ENCODE measurements at regions not wholly inside any gene's neighbourhood (a gene's known extent, or its start where the extent isn't known, plus 50 kb on each side); places are given as distances from the start of the nearest gene placed in this dataset.

- Mint-ChIP-seq H3K27ac (no peak overlapping the region), H3K4me1 (peaks cover 3% of the 10 kb centered on the region), H3K36me3 (no peaks in the 10 kb centered on the region), H3K27me3 (ENCODE audit: low read depth in 3 of 3) (no peaks in the 10 kb centered on the region), H3K4me3 (no peak overlapping the region), H3K9me3 (peaks cover 5 to 22% (median 12%) of the 10 kb centered on the region in 7 donors)
- Histone ChIP-seq H3K9me3 (replicated peaks in 1 of 2; ENCODE audit: control insufficient read depth in 1 of 2, insufficient read depth in 1 of 2, low read length in 2 of 2) (peaks cover 3 to 4% of the 10 kb centered on the region in 2 donors), H3K4me3 (replicated peaks in 1 of 3; ENCODE audit: low read depth in 2 of 3, low read length in 3 of 3) (no peak overlapping the region), H4K20me1 (ENCODE audit: insufficient read depth, low read length) (no peaks in the 10 kb centered on the region), H3K27me3 (ENCODE audit: control insufficient read depth in 2 of 2, insufficient read depth in 2 of 2, low read length in 2 of 2) (no peaks in the 10 kb centered on the region), H3K9ac (ENCODE audit: insufficient read depth, low read length, poor library complexity, severe bottlenecking) (no peak overlapping the region), H3K4me1 (ENCODE audit: control insufficient read depth in 1 of 2, insufficient read depth in 2 of 2, low read length in 2 of 2) (no peaks in the 10 kb centered on the region), H3K27ac (ENCODE audit: low read depth in 1 of 2, low read length in 2 of 2) (no peak overlapping the region), H2AFZ (ENCODE audit: insufficient read depth, low read depth, low read length, poor library complexity, severe bottlenecking) (no peak overlapping the region), H3K36me3 (replicated peaks in 1 of 2; ENCODE audit: control insufficient read depth in 1 of 2, insufficient read depth in 2 of 2, low read length in 2 of 2) (no peaks in the 10 kb centered on the region), H3K79me2 (ENCODE audit: insufficient read depth, low read length) (no peaks in the 10 kb centered on the region), H3K4me2 (replicated peaks; ENCODE audit: extremely low read depth, low read length, poor library complexity, severe bottlenecking) (no peak overlapping the region)
- DNase-seq: no peak
- TF ChIP-seq CTCF (IDR thresholded peaks at IDR 0.05): no peak
- WGBS (ENCODE audit: insufficient coverage): no CpG with 5 or more reads among the region's 3 CpGs
- intact Hi-C loops (cut with micrococcal nuclease): no loop called here
Measured at GRCh38 chr9:108755979-108756378, 99.8 kb downstream of the ACTL7B start.

DNA sequence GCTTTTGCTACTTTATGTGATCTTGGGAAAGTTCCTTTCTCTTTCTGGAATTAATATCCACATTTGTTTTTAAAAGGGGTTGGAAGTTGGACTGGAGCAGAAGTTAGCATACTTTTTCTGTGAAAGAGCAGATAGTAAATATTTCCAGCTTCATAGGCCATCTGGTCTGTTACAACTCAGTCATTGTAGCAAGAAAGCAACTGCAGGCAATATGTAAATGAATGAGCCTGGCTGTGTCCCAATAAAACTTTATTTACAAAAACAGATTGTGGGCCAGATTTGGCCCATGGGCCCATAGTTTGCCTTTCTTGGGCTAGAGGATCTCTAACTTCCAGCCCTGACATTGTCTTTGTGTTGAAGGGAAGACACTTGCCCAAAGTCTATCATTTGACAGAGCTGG, 104.4 kb downstream of the ACTL7B start:
- Histone ChIP-seq H3K27ac (ENCODE audit: low read depth in 1 of 2, low read length in 2 of 2) (no peak overlapping the region), H3K4me2 (replicated peaks; ENCODE audit: extremely low read depth, low read length, poor library complexity, severe bottlenecking) (no peak overlapping the region), H3K27me3 (ENCODE audit: control insufficient read depth in 2 of 2, insufficient read depth in 2 of 2, low read length in 2 of 2) (no peaks in the 10 kb centered on the region), H3K4me3 (replicated peaks in 1 of 3; ENCODE audit: low read depth in 2 of 3, low read length in 3 of 3) (no peak overlapping the region), H3K36me3 (replicated peaks in 1 of 2; ENCODE audit: control insufficient read depth in 1 of 2, insufficient read depth in 2 of 2, low read length in 2 of 2) (no peaks in the 10 kb centered on the region), H3K79me2 (ENCODE audit: insufficient read depth, low read length) (no peaks in the 10 kb centered on the region), H4K20me1 (ENCODE audit: insufficient read depth, low read length) (no peaks in the 10 kb centered on the region), H3K9ac (ENCODE audit: insufficient read depth, low read length, poor library complexity, severe bottlenecking) (no peak overlapping the region), H3K9me3 (replicated peaks in 1 of 2; ENCODE audit: control insufficient read depth in 1 of 2, insufficient read depth in 1 of 2, low read length in 2 of 2) (peaks cover 3 to 4% of the 10 kb centered on the region in 2 donors), H2AFZ (ENCODE audit: insufficient read depth, low read depth, low read length, poor library complexity, severe bottlenecking) (no peak overlapping the region), H3K4me1 (ENCODE audit: control insufficient read depth in 1 of 2, insufficient read depth in 2 of 2, low read length in 2 of 2) (no peaks in the 10 kb centered on the region)
- H3K36me3 Mint-ChIP-seq: no peaks in the 10 kb centered on the region
- H3K4me3 Mint-ChIP-seq: no peak overlapping the region
- intact Hi-C loops (cut with micrococcal nuclease): no loop called here
- no peak for TF ChIP-seq CTCF (IDR thresholded peaks at IDR 0.05)
- no peak for DNase-seq
- H3K27me3 Mint-ChIP-seq (ENCODE audit: low read depth in 3 of 3): no peaks in the 10 kb centered on the region
- H3K27ac Mint-ChIP-seq: no peak overlapping the region
- H3K9me3 Mint-ChIP-seq: peaks cover 5 to 20% (median 12%) of the 10 kb centered on the region in 7 donors
- peaks cover 3% of the 10 kb centered on the region for H3K4me1 Mint-ChIP-seq

Data from CD14-positive monocyte (primary cell).